ENCODE measurements at regions not wholly inside any gene's neighbourhood (a gene's known extent, or its start where the extent isn't known, plus 50 kb on each side); places are given as distances from the start of the nearest gene placed in this dataset.

- TF ChIP-seq, protein P1, sequence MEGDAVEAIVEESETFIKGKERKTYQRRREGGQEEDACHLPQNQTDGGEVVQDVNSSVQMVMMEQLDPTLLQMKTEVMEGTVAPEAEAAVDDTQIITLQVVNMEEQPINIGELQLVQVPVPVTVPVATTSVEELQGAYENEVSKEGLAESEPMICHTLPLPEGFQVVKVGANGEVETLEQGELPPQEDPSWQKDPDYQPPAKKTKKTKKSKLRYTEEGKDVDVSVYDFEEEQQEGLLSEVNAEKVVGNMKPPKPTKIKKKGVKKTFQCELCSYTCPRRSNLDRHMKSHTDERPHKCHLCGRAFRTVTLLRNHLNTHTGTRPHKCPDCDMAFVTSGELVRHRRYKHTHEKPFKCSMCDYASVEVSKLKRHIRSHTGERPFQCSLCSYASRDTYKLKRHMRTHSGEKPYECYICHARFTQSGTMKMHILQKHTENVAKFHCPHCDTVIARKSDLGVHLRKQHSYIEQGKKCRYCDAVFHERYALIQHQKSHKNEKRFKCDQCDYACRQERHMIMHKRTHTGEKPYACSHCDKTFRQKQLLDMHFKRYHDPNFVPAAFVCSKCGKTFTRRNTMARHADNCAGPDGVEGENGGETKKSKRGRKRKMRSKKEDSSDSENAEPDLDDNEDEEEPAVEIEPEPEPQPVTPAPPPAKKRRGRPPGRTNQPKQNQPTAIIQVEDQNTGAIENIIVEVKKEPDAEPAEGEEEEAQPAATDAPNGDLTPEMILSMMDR (IDR thresholded peaks at IDR 0.05): no peak
- TF ChIP-seq EZH2 (IDR thresholded peaks at IDR 0.05): no peak
- no peak for TF ChIP-seq EZH2phosphoT487 (IDR thresholded peaks at IDR 0.05)
Observed at GRCh38 chr7:41048771-41049170, 654.1 kb downstream of the INHBA start.

Data from neural progenitor cell (in vitro differentiated cells).